ENCODE measurements at regions not wholly inside any gene's neighbourhood (a gene's known extent, or its start where the extent isn't known, plus 50 kb on each side); places are given as distances from the start of the nearest gene placed in this dataset.

GRCh38 chr9:115972362-115972761, 181.2 kb upstream of the PAPPA start:
- no peak for ATAC-seq
- in situ Hi-C loops (cut with HindIII; ENCODE audit: low pct_unique_long_range_greater_than_20kb, low sequenced_read_pairs): no loop called here
- CTCF ChIA-PET: no interaction called here
- Histone ChIP-seq H3K4me1 (ENCODE audit: control insufficient read depth, insufficient read depth, low read length) (no peaks in the 10 kb centered on the region), H3K9me3 (ENCODE audit: control insufficient read depth, insufficient read depth, low read depth, low read length) (no peaks in the 10 kb centered on the region), H3K27me3 (ENCODE audit: control insufficient read depth, insufficient read depth, low read length) (no peaks in the 10 kb centered on the region), H3K36me3 (ENCODE audit: control insufficient read depth, insufficient read depth, low read length) (no peaks in the 10 kb centered on the region), H3K4me3 (ENCODE audit: low read depth in 2 of 2, low read length in 2 of 2) (no peak overlapping the region), H3K27ac (ENCODE audit: low read length) (no peak overlapping the region)
- no peak for TF ChIP-seq POLR2AphosphoS5 (IDR thresholded peaks at IDR 0.05; ENCODE audit: low read depth, low read length)
- no peak for TF ChIP-seq REST (IDR thresholded peaks at IDR 0.05; ENCODE audit: insufficient read depth in 1 of 2, low read depth in 2 of 2, low read length in 1 of 2)
- no peak for TF ChIP-seq SIN3A (IDR thresholded peaks at IDR 0.05; ENCODE audit: borderline replicate concordance, insufficient read depth, low read depth, low read length)
- no peak for TF ChIP-seq CTCF (IDR thresholded peaks at IDR 0.05)
- no peak for TF ChIP-seq TCF7L2 (IDR thresholded peaks at IDR 0.05; ENCODE audit: low read depth, low read length)
- DNase-seq (ENCODE audit: low read depth, low spot score): no peak
- BruUV-seq (replicated peaks): no TSS peak
- POLR2A ChIA-PET: no interaction called here
- intact Hi-C loops (cut with micrococcal nuclease; ENCODE audit: unreplicated experiment): no loop called here

GRCh38 chr9:115972843-115973595, 180.6 kb upstream of the PAPPA start:
- Histone ChIP-seq H3K36me3 (ENCODE audit: control insufficient read depth, insufficient read depth, low read length) (no peaks in the 10 kb centered on the region), H3K27me3 (ENCODE audit: control insufficient read depth, insufficient read depth, low read length) (no peaks in the 10 kb centered on the region), H3K4me1 (ENCODE audit: control insufficient read depth, insufficient read depth, low read length) (no peaks in the 10 kb centered on the region), H3K4me3 (ENCODE audit: low read depth in 2 of 2, low read length in 2 of 2) (no peak overlapping the region), H3K9me3 (ENCODE audit: control insufficient read depth, insufficient read depth, low read depth, low read length) (no peaks in the 10 kb centered on the region), H3K27ac (ENCODE audit: low read length) (no peak overlapping the region)
- in situ Hi-C loops (cut with HindIII; ENCODE audit: low pct_unique_long_range_greater_than_20kb, low sequenced_read_pairs) (no loop called here), intact Hi-C loops (cut with micrococcal nuclease; ENCODE audit: unreplicated experiment) (no loop called here)
- no TSS peak for BruUV-seq (replicated peaks)
- no peak for TF ChIP-seq CTCF (IDR thresholded peaks at IDR 0.05)
- TF ChIP-seq POLR2AphosphoS5 (IDR thresholded peaks at IDR 0.05; ENCODE audit: low read depth, low read length): no peak
- TF ChIP-seq TCF7L2 (IDR thresholded peaks at IDR 0.05; ENCODE audit: low read depth, low read length): no peak
- no peak for TF ChIP-seq SIN3A (IDR thresholded peaks at IDR 0.05; ENCODE audit: borderline replicate concordance, insufficient read depth, low read depth, low read length)
- TF ChIP-seq REST (IDR thresholded peaks at IDR 0.05; ENCODE audit: insufficient read depth in 1 of 2, low read depth in 2 of 2, low read length in 1 of 2): no peak
- DNase-seq (ENCODE audit: low read depth, low spot score): no peak
- ChIA-PET POLR2A (no interaction called here), CTCF (no interaction called here)
- ATAC-seq: no peak
